GM12878 (cell line): ENCODE measurements at regions not wholly inside any gene's neighbourhood (a gene's known extent, or its start where the extent isn't known, plus 50 kb on each side); places are given as distances from the start of the nearest gene placed in this dataset.

Source experiments
- ATAC-seq: fragments of 200-7000 bp; cut with Tn5 transposase; 3 replicates; pipeline ENCODE4 v1.9.1; 2020; ENCODE audit warnings: mild to moderate bottlenecking, moderate library complexity
- BruUV-seq: library from RNA; stranded (reverse); fragments of 400-500 nt; replicated peaks from 2 replicates; lab custom pipeline; 2021; lab: Mats Ljungman, UMichigan
- CTCF ChIA-PET: fragments of 300-600 bp; sonication (Branson Sonifier 250); formaldehyde crosslinking; extraction: SDS; loops from one replicate; lab custom pipeline; 2021; ENCODE audit warnings: inconsistent platforms; lab: Yijun Ruan, JAX
- POLR2A ChIA-PET: fragments of 350-600 bp; formaldehyde crosslinking; extraction: SDS; loops from one replicate; lab custom pipeline; 2021; ENCODE audit warnings: inconsistent platforms; lab: Charles Lee
- RAD21 ChIA-PET: fragments of 300-600 bp; sonication (Branson Sonifier 250); formaldehyde crosslinking; loops from one replicate; lab custom pipeline; 2023; ENCODE audit warnings: antibody characterized with exemption; ENCODE audit not compliant: unreplicated experiment; lab: Charles Lee
- SMC1A ChIA-PET: fragments of 300-600 bp; sonication (Branson Sonifier 250); formaldehyde crosslinking; loops from one replicate; lab custom pipeline; 2023; ENCODE audit not compliant: unreplicated experiment, uncharacterized antibody; lab: Charles Lee
- DNase-seq: peaks from one replicate; pipeline ENCODE4 v3.0.0-alpha.2; 2011; ENCODE audit warnings: low read depth, low spot score
- FAIRE-seq: peaks from 3 replicates; lab custom pipeline; 2011; peaks lifted over from hg19 to GRCh38; lab: Jason Lieb, UNC
- H2AFZ ChIP-seq: 2 replicates; pipeline ENCODE4 v1.6.0; 2011; ENCODE audit warnings: low read depth, low read length, control low read depth; ENCODE audit not compliant: control insufficient read depth
- H3K27ac ChIP-seq: 2 replicates; pipeline ENCODE4 v1.5.1; 2011; ENCODE audit warnings: control low read depth; ENCODE audit not compliant: control insufficient read depth, insufficient read depth
- H3K27me3 ChIP-seq, 2 experiments: replicated peaks in 1 of 2; 2 replicates each; pipeline versions ENCODE4 v1.6.0 to v1.6.1; 2011; ENCODE audit warnings: low read length in 1 of 2; ENCODE audit not compliant: control insufficient read depth in 2 of 2, insufficient read depth in 2 of 2
- H3K36me3 ChIP-seq, 2 experiments: 2 replicates each; pipeline ENCODE4 v1.5.1; 2011; ENCODE audit warnings: low read length in 1 of 2; ENCODE audit not compliant: control insufficient read depth in 2 of 2, insufficient read depth in 2 of 2
- H3K4me1 ChIP-seq: 2 replicates; pipeline ENCODE4 v1.6.1; 2011; ENCODE audit warnings: mild to moderate bottlenecking, low read length, moderate library complexity, mixed read lengths; ENCODE audit not compliant: control insufficient read depth, insufficient read depth
- H3K4me2 ChIP-seq: 2 replicates; pipeline ENCODE4 v1.6.0; 2011; ENCODE audit warnings: control low read depth; ENCODE audit not compliant: control insufficient read depth, insufficient read depth
- H3K4me3 ChIP-seq: fragments of 200-600 bp; sonication (generic); 2 replicates; pipeline ENCODE4 v1.5.1; 2016
- H3K79me2 ChIP-seq: 2 replicates; pipeline ENCODE4 v1.6.0; 2011; ENCODE audit warnings: low read length; ENCODE audit not compliant: control insufficient read depth, insufficient read depth
- H3K9ac ChIP-seq: 2 replicates; pipeline ENCODE4 v1.8.0; 2011; ENCODE audit warnings: low read length, control low read depth, mixed read lengths; ENCODE audit not compliant: control insufficient read depth, insufficient read depth
- H3K9me3 ChIP-seq: replicated peaks from 3 replicates; pipeline ENCODE4 v1.5.1; 2011; ENCODE audit warnings: mild to moderate bottlenecking, low read length; ENCODE audit not compliant: control insufficient read depth, insufficient read depth
- H4K20me1 ChIP-seq: 2 replicates; pipeline ENCODE4 v1.6.0; 2011; ENCODE audit not compliant: control insufficient read depth, insufficient read depth
- BACH1 ChIP-seq: fragments of 450-650 bp; IDR thresholded peaks from 2 replicates; pipeline ENCODE4 v1.6.1; 2017; ENCODE audit warnings: mild to moderate bottlenecking, borderline replicate concordance
- BRCA1 ChIP-seq: IDR thresholded peaks from 2 replicates; pipeline ENCODE4 v1.6.1; 2011; ENCODE audit warnings: low read depth, low read length, improper control_type of control experiment
- CBX5 ChIP-seq: sonication (generic); IDR thresholded peaks from 2 replicates; pipeline ENCODE4 v1.6.1; 2016; ENCODE audit warnings: low read depth, moderate library complexity, mild to moderate bottlenecking, inconsistent platforms
- IKZF1 ChIP-seq: fragments of 450-650 bp; conservative IDR thresholded peaks from 2 replicates; pipeline ENCODE4 v1.6.1; 2017; ENCODE audit warnings: antibody characterized with exemption, mild to moderate bottlenecking
- IKZF2 ChIP-seq, 2 experiments: fragments of 450-650 bp; IDR thresholded peaks; 2 replicates each; pipeline ENCODE4 v1.6.1; 2017; ENCODE audit warnings: mild to moderate bottlenecking in 2 of 2, moderate library complexity in 2 of 2
- IRF4 ChIP-seq: IDR thresholded peaks from 2 replicates; pipeline ENCODE4 v1.6.1; 2011; ENCODE audit warnings: low read depth, low read length
- NR2F1 ChIP-seq: fragments of 450-650 bp; conservative IDR thresholded peaks from 2 replicates; pipeline ENCODE4 v1.6.1; 2017; ENCODE audit warnings: mild to moderate bottlenecking
- PAX8 ChIP-seq: fragments of 450-650 bp; IDR thresholded peaks from 2 replicates; pipeline ENCODE4 v1.6.1; 2017; ENCODE audit warnings: mild to moderate bottlenecking, moderate library complexity
- POU2F2 ChIP-seq: IDR thresholded peaks from 3 replicates; pipeline ENCODE4 v1.6.1; 2011; ENCODE audit warnings: low read depth, mild to moderate bottlenecking, low read length, borderline replicate concordance
- RAD51 ChIP-seq: fragments of 450-650 bp; IDR thresholded peaks from 2 replicates; pipeline ENCODE4 v1.6.1; 2016; ENCODE audit warnings: moderate library complexity, mild to moderate bottlenecking, inconsistent platforms
- SIN3A ChIP-seq: IDR thresholded peaks from 2 replicates; pipeline ENCODE4 v1.6.1; 2012; ENCODE audit warnings: low read depth, low read length, improper control_type of control experiment
- SPI1 ChIP-seq: IDR thresholded peaks from 2 replicates; pipeline ENCODE4 v1.6.1; 2011; ENCODE audit warnings: low read depth, mild to moderate bottlenecking, low read length, moderate library complexity, borderline replicate concordance; ENCODE audit not compliant: insufficient read depth
- TARDBP ChIP-seq: IDR thresholded peaks from 2 replicates; pipeline ENCODE4 v1.6.1; 2016; ENCODE audit warnings: borderline replicate concordance
- YY1 ChIP-seq: IDR thresholded peaks from 2 replicates; pipeline ENCODE4 v1.6.1; 2011; ENCODE audit warnings: low read depth, mild to moderate bottlenecking, low read length
- ZNF274 ChIP-seq: IDR thresholded peaks from one replicate; pipeline ENCODE4 v1.8.0; 2011; ENCODE audit not compliant: insufficient read length, insufficient read depth
- WGBS: methylation state at CpG from one replicate; pipeline ENCODE4 v1.1.6; 2016; ENCODE audit warnings: low lambda C conversion rate; ENCODE audit not compliant: insufficient replicate concordance, insufficient coverage; ENCODE audit errors: missing lambda C conversion rate; 5-methylcytosine and 5-hydroxymethylcytosine counted together
- in situ Hi-C: fragments of 300-500 bp; cut with MboI; formaldehyde crosslinking; loops from 9 replicates; pipeline ENCODE4 v1.14.3; 2018; ENCODE audit warnings: mixed read lengths
- intact Hi-C: fragments of 100-400 bp; cut with micrococcal nuclease; formaldehyde crosslinking; loops from one replicate; pipeline ENCODE4 v1.14.2; 2022; ENCODE audit not compliant: unreplicated experiment
- TF ChIP-seq, protein P1 (sequence below): IDR thresholded peaks from 2 replicates; pipeline ENCODE4 v1.6.1; 2012; ENCODE audit warnings: low read depth, low read length, improper control_type of control experiment
- TF ChIP-seq, protein P2 (sequence below): fragments of 450-650 bp; formaldehyde crosslinking; IDR thresholded peaks from 2 replicates; pipeline ENCODE4 v1.4.0; 2020; ENCODE audit warnings: mild to moderate bottlenecking, moderate library complexity
- TF ChIP-seq, protein P3 (sequence below): fragments of 450-650 bp; IDR thresholded peaks from 2 replicates; pipeline ENCODE4 v1.6.1; 2016; ENCODE audit warnings: mild to moderate bottlenecking

- no peak for FAIRE-seq
- no peak overlapping the region for H3K4me3 ChIP-seq
- RAD21 ChIA-PET, result no interaction called here
- H3K79me2 ChIP-seq, result no peaks in the 10 kb centered on the region
- H3K4me1 ChIP-seq, result no peaks in the 10 kb centered on the region
- no peaks in the 10 kb centered on the region for H3K36me3 ChIP-seq
- no peak overlapping the region for H3K4me2 ChIP-seq
- CTCF ChIA-PET, result no interaction called here
- H3K9ac ChIP-seq, result no peak overlapping the region
- no peak overlapping the region for H2AFZ ChIP-seq
- TF ChIP-seq, protein P1, sequence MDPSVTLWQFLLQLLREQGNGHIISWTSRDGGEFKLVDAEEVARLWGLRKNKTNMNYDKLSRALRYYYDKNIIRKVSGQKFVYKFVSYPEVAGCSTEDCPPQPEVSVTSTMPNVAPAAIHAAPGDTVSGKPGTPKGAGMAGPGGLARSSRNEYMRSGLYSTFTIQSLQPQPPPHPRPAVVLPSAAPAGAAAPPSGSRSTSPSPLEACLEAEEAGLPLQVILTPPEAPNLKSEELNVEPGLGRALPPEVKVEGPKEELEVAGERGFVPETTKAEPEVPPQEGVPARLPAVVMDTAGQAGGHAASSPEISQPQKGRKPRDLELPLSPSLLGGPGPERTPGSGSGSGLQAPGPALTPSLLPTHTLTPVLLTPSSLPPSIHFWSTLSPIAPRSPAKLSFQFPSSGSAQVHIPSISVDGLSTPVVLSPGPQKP, result no peak
- TF ChIP-seq CBX5 (no peak), IKZF1 (no peak), IKZF2 (IDR thresholded peaks at IDR 0.05) (no peak), POU2F2 (no peak), BACH1 (no peak), NR2F1 (no peak), TARDBP (no peak), SIN3A (no peak), YY1 (no peak), RAD51 (no peak), IRF4 (no peak), PAX8 (no peak), SPI1 (no peak), BRCA1 (no peak), ZNF274 (no peak)
- TF ChIP-seq, protein P2, sequence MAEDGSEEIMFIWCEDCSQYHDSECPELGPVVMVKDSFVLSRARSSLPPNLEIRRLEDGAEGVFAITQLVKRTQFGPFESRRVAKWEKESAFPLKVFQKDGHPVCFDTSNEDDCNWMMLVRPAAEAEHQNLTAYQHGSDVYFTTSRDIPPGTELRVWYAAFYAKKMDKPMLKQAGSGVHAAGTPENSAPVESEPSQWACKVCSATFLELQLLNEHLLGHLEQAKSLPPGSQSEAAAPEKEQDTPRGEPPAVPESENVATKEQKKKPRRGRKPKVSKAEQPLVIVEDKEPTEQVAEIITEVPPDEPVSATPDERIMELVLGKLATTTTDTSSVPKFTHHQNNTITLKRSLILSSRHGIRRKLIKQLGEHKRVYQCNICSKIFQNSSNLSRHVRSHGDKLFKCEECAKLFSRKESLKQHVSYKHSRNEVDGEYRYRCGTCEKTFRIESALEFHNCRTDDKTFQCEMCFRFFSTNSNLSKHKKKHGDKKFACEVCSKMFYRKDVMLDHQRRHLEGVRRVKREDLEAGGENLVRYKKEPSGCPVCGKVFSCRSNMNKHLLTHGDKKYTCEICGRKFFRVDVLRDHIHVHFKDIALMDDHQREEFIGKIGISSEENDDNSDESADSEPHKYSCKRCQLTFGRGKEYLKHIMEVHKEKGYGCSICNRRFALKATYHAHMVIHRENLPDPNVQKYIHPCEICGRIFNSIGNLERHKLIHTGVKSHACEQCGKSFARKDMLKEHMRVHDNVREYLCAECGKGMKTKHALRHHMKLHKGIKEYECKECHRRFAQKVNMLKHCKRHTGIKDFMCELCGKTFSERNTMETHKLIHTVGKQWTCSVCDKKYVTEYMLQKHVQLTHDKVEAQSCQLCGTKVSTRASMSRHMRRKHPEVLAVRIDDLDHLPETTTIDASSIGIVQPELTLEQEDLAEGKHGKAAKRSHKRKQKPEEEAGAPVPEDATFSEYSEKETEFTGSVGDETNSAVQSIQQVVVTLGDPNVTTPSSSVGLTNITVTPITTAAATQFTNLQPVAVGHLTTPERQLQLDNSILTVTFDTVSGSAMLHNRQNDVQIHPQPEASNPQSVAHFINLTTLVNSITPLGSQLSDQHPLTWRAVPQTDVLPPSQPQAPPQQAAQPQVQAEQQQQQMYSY (CRISPR knock-in tag), result no peak
- TF ChIP-seq, protein P3, sequence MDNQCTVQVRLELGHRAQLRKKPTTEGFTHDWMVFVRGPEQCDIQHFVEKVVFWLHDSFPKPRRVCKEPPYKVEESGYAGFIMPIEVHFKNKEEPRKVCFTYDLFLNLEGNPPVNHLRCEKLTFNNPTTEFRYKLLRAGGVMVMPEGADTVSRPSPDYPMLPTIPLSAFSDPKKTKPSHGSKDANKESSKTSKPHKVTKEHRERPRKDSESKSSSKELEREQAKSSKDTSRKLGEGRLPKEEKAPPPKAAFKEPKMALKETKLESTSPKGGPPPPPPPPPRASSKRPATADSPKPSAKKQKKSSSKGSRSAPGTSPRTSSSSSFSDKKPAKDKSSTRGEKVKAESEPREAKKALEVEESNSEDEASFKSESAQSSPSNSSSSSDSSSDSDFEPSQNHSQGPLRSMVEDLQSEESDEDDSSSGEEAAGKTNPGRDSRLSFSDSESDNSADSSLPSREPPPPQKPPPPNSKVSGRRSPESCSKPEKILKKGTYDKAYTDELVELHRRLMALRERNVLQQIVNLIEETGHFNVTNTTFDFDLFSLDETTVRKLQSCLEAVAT, result no peak
- TF ChIP-seq, all 136 proteins: peak for 0
- ChIA-PET SMC1A (interaction anchor here (1.2 kb wide), 1 partner anchor 12 kb away, joined by 3 read pairs; no protein-coding TSS in a partner anchor), POLR2A (no interaction called here)
- no TSS peak for BruUV-seq
- ATAC-seq (no peak), DNase-seq (no peak)
- Histone ChIP-seq H3K9me3 (no peaks in the 10 kb centered on the region), H3K27me3 (no peaks in the 10 kb centered on the region; a peak in 1 of 4 replicates), H3K27ac (no peak overlapping the region), H4K20me1 (no peaks in the 10 kb centered on the region)
- intact Hi-C loops (no loop called here), in situ Hi-C loops (no loop called here)
- WGBS, result 0% methylated on average over 2 of the region's 2 CpGs
Measured at GRCh38 chr4:123833171-123833643, 436.6 kb downstream of the SPRY1 start.
